Psoas muscle (tissue), 7 donors: ENCODE measurements at regions not wholly inside any gene's neighbourhood (a gene's known extent, or its start where the extent isn't known, plus 50 kb on each side); places are given as distances from the start of the nearest gene placed in this dataset.

ENCODE experiments used
- ATAC-seq, 4 donors: fragments of 200-7000 bp; cut with Tn5 transposase; one replicate each; pipeline ENCODE4 v1.9.1; 2020; ENCODE audit warnings: moderate library complexity in 3 of 4, mild to moderate bottlenecking in 2 of 4
- DNase-seq, 2 donors: peaks; one replicate each; pipeline ENCODE4 v3.0.0-alpha.2; 2020
- H3K27ac ChIP-seq: fragments of 200-600 bp; one replicate; pipeline ENCODE4 v1.8.0; 2022
- H3K27me3 ChIP-seq, 3 donors: fragments of 200-600 bp in 1 of 3; one replicate each; pipeline versions ENCODE4 v1.6.1 to v1.8.0; 2013 to 2022; ENCODE audit warnings: low read length in 2 of 3, mild to moderate bottlenecking in 2 of 3, moderate library complexity in 1 of 3; ENCODE audit not compliant: insufficient read depth in 3 of 3
- H3K36me3 ChIP-seq, 2 donors: fragments of 200-600 bp in 1 of 2; one replicate each; pipeline versions ENCODE4 v1.6.1 to v1.8.0; 2013 to 2022; ENCODE audit warnings: low read depth in 1 of 2, mild to moderate bottlenecking in 1 of 2, moderate library complexity in 1 of 2; ENCODE audit not compliant: insufficient read depth in 1 of 2
- H3K4me1 ChIP-seq: fragments of 200-600 bp; one replicate; pipeline ENCODE4 v1.8.0; 2022
- H3K4me3 ChIP-seq: fragments of 200-600 bp; one replicate; pipeline ENCODE4 v1.8.0; 2022; ENCODE audit warnings: mild to moderate bottlenecking
- H3K9me3 ChIP-seq: fragments of 200-600 bp; one replicate; pipeline ENCODE4 v1.8.0; 2022
- CTCF ChIP-seq: fragments of 200-600 bp; IDR thresholded peaks from one replicate; pipeline ENCODE4 v1.8.0; 2022; ENCODE audit warnings: antibody characterized with exemption
- WGBS, 3 donors: extraction: QIAGEN DNeasy Blood & Tissue Kit; methylation state at CpG; one replicate each; pipeline versions ENCODE4 v1.1.6 to v1.1.7; 2013; 5-methylcytosine and 5-hydroxymethylcytosine counted together
- intact Hi-C, 2 donors: fragments of 100-400 bp; cut with DNase I; formaldehyde crosslinking; loops; one replicate each; pipeline versions ENCODE4 v1.11.0 to v1.14.2; 2022
- donor health status: healthy with polysubstance abuse.
- donor health status: DM: no; HTN: no; CAD: no; lungs with moderate emphysema.
- donor health status: Bipolar disorder and iron deficiency.
- donor health status: healthy.
- donor health status: DM: yes; HTN: yes; CAD: no.
- donor health status: DM: no; HTN: no; CAD: no.
- donor health status: DM: yes; HTN: yes; CAD: no.

- no peak for TF ChIP-seq CTCF
- intact Hi-C loops, result no loop called here
- H3K4me3 ChIP-seq, result no peak overlapping the region
- H3K4me1 ChIP-seq, result no peaks in the 10 kb centered on the region
- no peak overlapping the region for H3K27ac ChIP-seq
- H3K36me3 ChIP-seq, result no peaks in the 10 kb centered on the region
- ATAC-seq, result peak in 2 of 4 donors; percentile 35 to 58
- peaks cover 0 to 1% (median 0%) of the 10 kb centered on the region in 3 donors for H3K27me3 ChIP-seq
- DNase-seq, result no peak
- H3K9me3 ChIP-seq, result no peaks in the 10 kb centered on the region
Observed at GRCh38 chr6:16929809-16930208, 168.5 kb upstream of the ATXN1 start.

DNA sequence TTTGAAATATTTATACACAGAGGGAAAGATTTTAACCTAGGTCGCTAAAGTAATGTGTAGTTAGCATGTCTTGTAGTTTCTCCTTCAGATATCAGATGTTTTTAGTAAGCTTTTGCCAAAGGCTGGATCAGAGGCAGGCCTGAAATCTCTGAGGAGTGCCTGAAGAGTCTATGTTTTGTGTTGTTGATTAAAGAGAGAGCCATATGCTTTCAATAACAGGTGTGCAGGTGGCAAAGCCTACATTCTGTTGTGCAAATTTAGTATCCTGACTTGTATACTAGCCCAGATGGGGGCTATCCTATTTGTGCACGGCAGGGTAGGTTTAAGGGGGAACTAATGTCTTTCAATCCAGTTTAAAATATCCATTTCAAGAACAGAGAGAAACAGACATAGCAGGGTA lies 167.1 kb upstream of the ATXN1 start:
- DNase-seq (no peak), ATAC-seq (no peak)
- Histone ChIP-seq H3K27ac (no peak overlapping the region), H3K4me3 (no peak overlapping the region), H3K27me3 (no peaks in the 10 kb centered on the region), H3K4me1 (no peaks in the 10 kb centered on the region), H3K9me3 (no peaks in the 10 kb centered on the region), H3K36me3 (no peaks in the 10 kb centered on the region)
- intact Hi-C loops, result no loop called here
- 55 to 81% (median 62%) methylated on average over 2 of the region's 2 CpGs for WGBS, 3 donors
- TF ChIP-seq CTCF, result no peak

DNA sequence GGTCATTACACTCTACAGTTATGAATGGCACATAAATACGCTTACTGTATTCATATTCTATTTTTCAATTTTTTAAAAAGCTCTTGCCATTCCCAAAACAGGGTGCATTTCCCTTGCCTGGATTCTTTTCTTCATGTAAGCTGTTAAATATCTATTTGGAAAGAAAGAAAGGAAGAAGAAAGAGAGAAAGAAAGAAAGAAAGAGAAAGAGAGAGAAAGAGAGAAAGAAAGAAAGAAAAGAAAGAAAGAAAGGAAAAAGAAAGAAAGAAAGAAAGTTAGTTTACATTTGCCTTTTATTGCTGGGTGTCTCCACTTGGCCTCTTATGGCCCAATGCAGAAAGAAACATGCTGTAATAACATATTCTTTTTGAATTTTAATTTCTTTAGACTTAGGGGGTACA lies 165.9 kb upstream of the ATXN1 start:
- no peaks in the 10 kb centered on the region for H3K4me1 ChIP-seq
- TF ChIP-seq CTCF, result no peak
- H3K27ac ChIP-seq, result no peak overlapping the region
- DNase-seq, result no peak
- intact Hi-C loops, result no loop called here
- no peaks in the 10 kb centered on the region for H3K9me3 ChIP-seq
- H3K27me3 ChIP-seq, result no peaks in the 10 kb centered on the region
- 97 to 98% (median 97%) methylated on average over 1 of the region's 1 CpG for WGBS, 3 donors
- no peak for ATAC-seq
- H3K4me3 ChIP-seq, result no peak overlapping the region
- no peaks in the 10 kb centered on the region for H3K36me3 ChIP-seq

DNA sequence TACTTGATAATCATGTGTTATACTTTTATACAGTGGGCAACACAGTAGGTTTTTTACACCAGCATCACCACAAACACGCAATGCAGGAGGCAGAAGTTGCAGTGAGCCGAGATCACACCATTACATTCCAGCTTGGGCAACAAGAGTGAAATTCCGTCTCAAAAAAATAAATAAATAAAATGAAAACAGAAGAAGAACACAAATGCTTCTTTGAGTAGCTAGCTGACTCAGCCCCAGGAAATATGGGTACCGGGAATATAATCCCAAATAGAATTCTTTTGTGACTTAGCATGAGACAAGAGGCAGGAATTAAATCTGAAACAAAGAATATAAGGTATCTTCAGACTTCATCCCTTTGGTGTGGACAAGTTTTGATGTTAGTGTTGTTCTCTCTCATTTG lies 164.2 kb upstream of the ATXN1 start:
- TF ChIP-seq CTCF, result no peak
- 59 to 79% (median 64%) methylated on average over 4 of the region's 4 CpGs for WGBS, 3 donors
- Histone ChIP-seq H3K27ac (no peak overlapping the region), H3K36me3 (no peaks in the 10 kb centered on the region), H3K4me3 (no peak overlapping the region), H3K27me3 (no peaks in the 10 kb centered on the region), H3K9me3 (no peaks in the 10 kb centered on the region), H3K4me1 (no peaks in the 10 kb centered on the region)
- ATAC-seq (no peak), DNase-seq (no peak)
- intact Hi-C loops, result no loop called here

DNA sequence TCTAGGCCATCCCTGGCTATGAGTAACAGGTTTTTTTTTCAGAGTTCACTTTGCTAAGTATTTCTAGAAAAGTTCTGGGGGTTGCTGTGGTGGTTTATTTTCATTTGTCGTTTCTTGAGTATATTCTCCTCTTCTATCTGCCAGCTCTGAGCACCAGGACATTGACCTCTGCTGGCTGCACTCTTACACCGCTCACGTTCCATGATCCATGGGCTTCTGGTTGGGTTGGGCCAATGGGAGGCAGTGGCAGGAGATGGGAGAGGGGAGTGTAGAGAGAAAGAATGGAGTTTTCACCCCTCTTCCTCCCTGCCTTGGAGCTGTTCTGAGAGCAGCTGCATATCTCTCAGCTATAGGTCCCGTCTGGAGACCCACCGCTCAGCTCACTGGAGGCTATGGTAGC lies 161.0 kb upstream of the ATXN1 start:
- WGBS, 3 donors, result 71 to 86% (median 72%) methylated on average over 5 of the region's 5 CpGs
- ATAC-seq, result no peak
- H3K4me1 ChIP-seq, result no peaks in the 10 kb centered on the region

More for the DNA sequence above, 161.0 kb upstream of the ATXN1 start:
- no peak for DNase-seq
- Histone ChIP-seq H3K27me3 (no peaks in the 10 kb centered on the region), H3K9me3 (no peaks in the 10 kb centered on the region), H3K4me3 (no peak overlapping the region), H3K36me3 (no peaks in the 10 kb centered on the region), H3K27ac (no peak overlapping the region)
- TF ChIP-seq CTCF, result no peak
- intact Hi-C loops, result no loop called here
